A204.1 (cell line): ENCODE measurements at regions not wholly inside any gene's neighbourhood (a gene's known extent, or its start where the extent isn't known, plus 50 kb on each side); places are given as distances from the start of the nearest gene placed in this dataset.

Experiments
- FAIRE-seq: peaks from 2 replicates; lab custom pipeline; 2012; peaks lifted over from hg19 to GRCh38; lab: Jason Lieb, UNC

DNA sequence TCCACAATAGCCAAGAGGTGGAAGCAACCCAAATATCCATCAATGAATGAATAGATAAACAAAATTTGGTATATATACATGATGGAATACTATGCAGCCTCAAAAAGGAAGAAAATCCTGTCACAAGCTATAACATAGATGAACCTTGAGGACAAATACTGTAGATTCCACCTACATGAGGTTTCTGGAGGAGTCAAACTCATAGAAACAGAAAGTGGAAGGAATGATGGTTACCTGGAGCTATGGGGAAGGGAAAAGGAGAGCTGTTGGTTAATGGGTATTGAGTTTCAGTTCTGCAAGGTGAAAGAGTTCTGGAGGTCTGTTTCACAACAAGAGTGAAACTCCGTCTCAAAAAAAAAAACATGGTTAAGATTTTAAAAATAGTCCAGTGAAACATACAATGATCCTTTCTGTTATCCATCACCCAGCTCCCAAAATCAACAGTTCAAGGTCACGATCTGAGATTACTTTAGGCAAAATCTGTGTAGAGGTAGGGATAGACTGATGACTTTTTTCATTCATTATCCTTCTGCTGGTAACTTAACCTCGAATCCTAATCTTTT is 80.8 kb upstream of the HNRNPU start:
- no peak for FAIRE-seq

DNA sequence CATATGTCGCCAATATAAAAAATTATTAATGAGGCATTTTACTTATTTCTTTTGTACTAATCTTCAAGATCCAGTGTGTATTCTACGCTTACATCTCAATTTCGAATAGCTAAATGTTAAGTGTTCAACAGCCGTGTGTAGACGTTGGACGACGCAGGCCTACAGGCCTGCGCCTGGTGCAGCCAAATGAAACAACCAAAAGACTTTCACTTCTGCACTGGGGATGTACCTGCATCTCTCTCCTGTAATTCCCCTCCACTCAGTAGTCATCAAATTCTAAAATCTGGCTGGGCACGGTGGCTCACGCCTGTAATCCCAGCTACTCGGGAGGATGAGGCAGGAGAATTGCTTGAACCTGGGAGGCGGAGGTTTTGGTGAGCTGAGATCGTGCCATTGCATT is 76.8 kb upstream of the HNRNPU start:
- FAIRE-seq, result no peak

GRCh38 chr1:244937099-244937498 is 72.8 kb upstream of the HNRNPU start:
- no peak for FAIRE-seq

DNA sequence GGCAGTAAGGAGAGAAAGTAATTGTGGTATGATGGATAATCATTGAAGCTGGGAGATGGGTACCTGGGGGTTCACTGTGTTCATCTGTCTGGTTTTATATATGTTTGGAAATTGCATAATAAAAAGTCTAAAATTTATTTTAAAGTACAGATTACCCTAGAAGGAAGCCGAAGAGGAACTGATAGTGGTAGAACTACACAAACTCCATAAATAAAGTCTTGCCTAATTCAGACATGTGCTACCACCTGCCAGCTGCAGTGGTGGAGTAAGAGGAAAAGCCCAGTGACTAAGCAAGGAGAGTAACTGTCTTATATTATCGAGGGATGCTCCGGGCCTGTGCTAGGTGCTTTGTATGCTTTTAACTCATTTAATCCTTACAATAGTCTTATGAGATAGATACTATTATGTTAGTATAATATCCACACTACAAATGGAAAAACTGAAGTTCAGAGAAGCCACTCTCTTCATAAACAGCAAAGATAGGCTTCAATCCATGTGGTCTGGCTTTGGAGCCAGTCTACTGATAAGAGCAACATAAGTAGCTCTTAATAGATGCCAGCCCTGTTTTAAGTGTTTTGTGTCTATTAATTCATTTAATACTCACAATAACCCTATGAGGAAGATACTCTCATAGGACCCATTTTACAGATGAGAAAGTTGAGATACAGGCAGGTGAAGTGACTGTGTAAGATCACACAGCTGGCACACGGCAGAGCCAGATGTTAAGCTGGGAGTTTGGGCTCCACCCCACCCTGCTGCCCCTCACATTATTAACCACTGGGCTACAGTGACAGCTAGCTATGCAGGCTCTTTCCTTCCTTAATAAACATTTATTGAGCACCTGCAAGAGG is 56.8 kb upstream of the HNRNPU start:
- FAIRE-seq, result no peak

DNA sequence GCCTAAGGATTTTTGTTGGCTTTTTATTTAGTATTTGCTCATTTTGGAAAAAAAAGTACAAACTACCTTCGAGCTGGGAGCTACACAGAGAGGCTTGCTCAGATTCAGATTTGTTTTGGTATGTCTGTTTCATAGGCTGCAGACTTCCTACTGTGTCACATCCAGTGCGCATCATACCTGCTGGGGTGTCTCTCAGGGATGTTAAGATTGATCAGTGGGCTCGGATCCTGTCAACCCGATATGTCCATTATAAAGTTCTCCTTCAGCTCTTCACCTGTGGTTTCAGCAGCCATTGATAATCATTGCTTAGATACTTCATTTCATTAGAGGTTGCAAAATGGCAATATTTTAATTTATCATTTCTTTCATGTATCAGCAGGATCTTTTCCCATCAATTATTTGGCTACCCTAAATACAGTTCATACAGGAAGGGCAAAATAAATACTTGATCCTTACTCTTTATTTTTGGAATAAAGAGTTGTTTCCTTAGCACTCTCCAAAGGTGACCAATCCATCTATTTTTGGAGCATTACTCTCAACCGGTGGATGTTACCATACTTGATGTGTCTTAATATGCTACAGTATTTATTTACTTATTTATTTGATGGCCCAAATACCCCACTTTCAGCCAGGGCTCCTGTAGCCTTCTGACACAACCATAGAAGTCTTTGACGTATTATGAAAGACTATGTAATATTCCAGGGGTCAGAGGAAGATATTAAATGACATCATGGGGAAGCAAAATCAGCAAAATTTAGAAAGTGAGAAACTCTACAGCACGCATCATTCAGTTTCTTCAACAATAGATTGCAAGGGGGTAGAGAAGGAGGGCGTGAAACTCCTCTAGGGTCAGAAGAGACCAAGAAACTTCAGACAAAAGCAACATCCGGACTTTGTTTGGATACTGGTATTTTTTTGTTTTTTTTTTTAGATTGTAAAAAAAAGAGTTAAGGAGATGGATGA is 55.3 kb upstream of the HNRNPU start:
- no peak for FAIRE-seq

DNA sequence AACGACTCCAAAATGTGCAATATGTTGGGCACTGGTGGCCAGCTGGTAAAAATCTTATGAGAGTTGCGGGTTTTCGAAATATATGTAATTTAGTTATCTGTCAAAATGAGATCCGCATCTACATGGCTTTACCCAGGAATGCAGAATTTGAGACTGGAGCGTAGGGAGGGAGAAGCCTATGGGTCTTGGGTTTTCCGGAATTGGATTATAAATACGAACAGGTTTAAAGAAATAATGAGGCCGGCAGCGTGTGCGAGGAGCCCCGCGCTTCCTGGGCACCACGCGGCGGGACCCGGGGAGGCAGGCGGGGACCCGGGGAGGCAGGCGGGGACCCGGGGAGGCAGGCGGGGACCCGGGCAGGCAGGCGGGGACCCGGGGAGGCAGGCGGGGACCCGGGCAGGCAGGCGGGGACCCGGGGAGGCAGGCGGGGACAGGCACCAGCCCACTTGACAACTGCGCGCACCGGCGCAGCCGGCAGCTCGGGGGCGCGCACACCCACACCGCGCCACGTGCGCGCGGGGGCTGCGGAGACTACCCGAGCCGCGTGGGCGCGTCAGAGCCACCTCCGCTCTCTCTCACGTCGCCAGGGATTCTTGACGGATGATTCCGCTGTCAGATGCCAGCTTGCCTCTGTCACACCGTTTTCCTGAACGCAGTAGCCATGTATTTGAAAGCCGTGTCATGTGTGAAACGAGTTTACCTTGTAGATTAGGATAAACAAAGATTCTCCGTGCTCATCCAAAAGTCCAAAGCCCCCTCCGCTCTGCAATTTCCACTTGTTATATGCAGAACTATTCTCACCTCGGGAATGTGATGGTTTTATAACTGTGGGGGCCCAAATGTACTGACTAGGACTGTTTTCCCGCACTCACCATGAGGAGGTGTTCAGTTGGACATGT is 54.3 kb upstream of the HNRNPU start:
- peak; percentile 34 for FAIRE-seq

- FAIRE-seq, result no peak
These were observed 52.8 kb upstream of the HNRNPU start for GRCh38 chr1:244917073-244917670.

- FAIRE-seq, result no peak
These were observed 51.4 kb upstream of the HNRNPU start for GRCh38 chr1:244915736-244916135.

DNA sequence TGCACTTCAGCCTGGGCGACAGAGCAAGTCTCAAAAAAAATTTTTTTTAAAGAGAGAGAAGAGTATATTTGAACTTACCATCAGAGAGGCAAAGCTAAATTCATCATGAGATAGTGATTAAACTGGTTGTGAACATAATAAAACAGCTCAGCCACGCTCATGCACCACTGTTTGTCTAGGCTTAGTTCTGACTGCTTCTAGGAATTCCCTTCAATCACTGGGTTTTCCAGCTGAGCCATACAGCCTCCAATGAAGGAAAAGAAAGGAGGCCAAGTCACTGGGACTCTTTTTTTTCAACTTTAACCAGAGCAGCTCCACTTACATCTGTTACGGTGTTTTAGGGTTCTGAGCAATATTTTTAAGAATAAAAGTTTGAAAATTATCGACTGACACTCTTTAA is 50.4 kb upstream of the HNRNPU start:
- no peak for FAIRE-seq
